ENCODE measurements at regions not wholly inside any gene's neighbourhood (a gene's known extent, or its start where the extent isn't known, plus 50 kb on each side); places are given as distances from the start of the nearest gene placed in this dataset.

GRCh38 chr5:161058781-161059180, 206.8 kb upstream of the ATP10B start:
- no peaks in the 10 kb centered on the region for H3K9me3 Mint-ChIP-seq
- no peaks in the 10 kb centered on the region for H3K36me3 Mint-ChIP-seq
- DNase-seq (ENCODE audit: low spot score in 2 of 2, unreplicated experiment in 2 of 2), result no peak
- H3K27ac Mint-ChIP-seq, result no peak overlapping the region
- H3K27me3 Mint-ChIP-seq (ENCODE audit: low read depth), result peaks cover 17% of the 10 kb centered on the region
- H3K4me1 Mint-ChIP-seq, result no peaks in the 10 kb centered on the region
- TF ChIP-seq CTCF (IDR thresholded peaks at IDR 0.05; ENCODE audit: unreplicated experiment), result no peak
- no peak overlapping the region for H3K4me3 Mint-ChIP-seq

- TF ChIP-seq CTCF (IDR thresholded peaks at IDR 0.05; ENCODE audit: unreplicated experiment), result no peak
- H3K9me3 Mint-ChIP-seq, result no peaks in the 10 kb centered on the region
- H3K27me3 Mint-ChIP-seq (ENCODE audit: low read depth), result peaks cover 4% of the 10 kb centered on the region
- H3K4me1 Mint-ChIP-seq, result no peaks in the 10 kb centered on the region
- H3K36me3 Mint-ChIP-seq, result no peaks in the 10 kb centered on the region
- H3K27ac Mint-ChIP-seq, result no peak overlapping the region
- no peak overlapping the region for H3K4me3 Mint-ChIP-seq
- DNase-seq (ENCODE audit: low spot score in 2 of 2, unreplicated experiment in 2 of 2), result no peak
Measured at GRCh38 chr5:161051920-161052500, 200.0 kb upstream of the ATP10B start.

- Mint-ChIP-seq H3K36me3 (no peaks in the 10 kb centered on the region), H3K4me1 (no peaks in the 10 kb centered on the region), H3K27ac (no peak overlapping the region), H3K27me3 (ENCODE audit: low read depth) (peaks cover 2% of the 10 kb centered on the region), H3K9me3 (no peaks in the 10 kb centered on the region), H3K4me3 (no peak overlapping the region)
- no peak for DNase-seq (ENCODE audit: low spot score in 2 of 2, unreplicated experiment in 2 of 2)
- TF ChIP-seq CTCF (IDR thresholded peaks at IDR 0.05; ENCODE audit: unreplicated experiment), result no peak
Measured at GRCh38 chr5:161047024-161047423, 195.0 kb upstream of the ATP10B start.

GRCh38 chr5:161042862-161043261, 190.9 kb upstream of the ATP10B start:
- H3K27me3 Mint-ChIP-seq (ENCODE audit: low read depth), result peaks cover 2% of the 10 kb centered on the region
- no peaks in the 10 kb centered on the region for H3K4me1 Mint-ChIP-seq
- H3K27ac Mint-ChIP-seq, result no peak overlapping the region
- H3K9me3 Mint-ChIP-seq, result peaks cover 5% of the 10 kb centered on the region
- DNase-seq (ENCODE audit: low spot score in 2 of 2, unreplicated experiment in 2 of 2), result no peak
- no peak overlapping the region for H3K4me3 Mint-ChIP-seq
- no peak for TF ChIP-seq CTCF (IDR thresholded peaks at IDR 0.05; ENCODE audit: unreplicated experiment)
- H3K36me3 Mint-ChIP-seq, result no peaks in the 10 kb centered on the region

- no peaks in the 10 kb centered on the region for H3K4me1 Mint-ChIP-seq
- no peak overlapping the region for H3K27ac Mint-ChIP-seq
- TF ChIP-seq CTCF (IDR thresholded peaks at IDR 0.05; ENCODE audit: unreplicated experiment), result no peak
- peaks cover 2% of the 10 kb centered on the region for H3K27me3 Mint-ChIP-seq (ENCODE audit: low read depth)
- H3K4me3 Mint-ChIP-seq, result no peak overlapping the region
- H3K9me3 Mint-ChIP-seq, result peaks cover 9% of the 10 kb centered on the region
- DNase-seq (ENCODE audit: low spot score in 2 of 2, unreplicated experiment in 2 of 2), result no peak
- H3K36me3 Mint-ChIP-seq, result no peaks in the 10 kb centered on the region
Measured at GRCh38 chr5:161042443-161042842, 190.4 kb upstream of the ATP10B start.

- Mint-ChIP-seq H3K4me3 (no peak overlapping the region), H3K4me1 (no peaks in the 10 kb centered on the region), H3K9me3 (peaks cover 13% of the 10 kb centered on the region), H3K27ac (no peak overlapping the region), H3K27me3 (ENCODE audit: low read depth) (peaks cover 2% of the 10 kb centered on the region), H3K36me3 (no peaks in the 10 kb centered on the region)
- TF ChIP-seq CTCF (IDR thresholded peaks at IDR 0.05; ENCODE audit: unreplicated experiment), result no peak
- no peak for DNase-seq (ENCODE audit: low spot score in 2 of 2, unreplicated experiment in 2 of 2)
Measured at GRCh38 chr5:161040818-161041217, 188.8 kb upstream of the ATP10B start.

Data from mesothelial cell of epicardium (in vitro differentiated cells).